ENCODE measurements at regions not wholly inside any gene's neighbourhood (a gene's known extent, or its start where the extent isn't known, plus 50 kb on each side); places are given as distances from the start of the nearest gene placed in this dataset.
"Not testable (repeated sequence)": the region's sequence is repeated elsewhere in the genome, so short reads cannot be mapped to it uniquely, and the experiment has no call there.

- in situ Hi-C loops (cut with HindIII; ENCODE audit: low sequenced_read_pairs): no loop called here
Measured at GRCh38 chr18:41642756-41643155, 312.3 kb upstream of the PIK3C3 start.

DNA sequence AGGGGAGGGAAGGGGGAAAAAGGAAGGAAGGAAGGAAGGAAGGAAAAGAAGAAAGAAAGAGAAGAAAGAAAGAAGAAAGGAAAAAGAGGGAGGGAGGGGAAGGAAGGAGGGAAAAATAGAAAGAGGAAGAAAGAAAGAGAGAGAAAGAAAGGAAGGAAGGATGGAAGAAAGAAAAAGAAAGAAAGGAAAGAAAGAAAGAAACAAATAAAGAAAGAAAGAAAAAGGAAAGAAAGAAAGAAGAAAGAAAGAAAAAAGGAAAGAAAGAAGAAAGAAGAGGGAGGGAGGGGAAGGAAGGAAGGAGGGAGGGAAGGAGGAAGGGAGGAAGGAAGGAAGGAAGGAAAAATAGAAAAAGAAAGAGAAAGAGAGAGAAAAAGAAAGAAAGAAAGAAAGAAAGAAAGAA lies 315.8 kb upstream of the PIK3C3 start:
- in situ Hi-C loops (cut with HindIII; ENCODE audit: low sequenced_read_pairs): no loop called here

GRCh38 chr18:41631723-41632285 lies 323.2 kb upstream of the PIK3C3 start:
- in situ Hi-C loops (cut with HindIII; ENCODE audit: low sequenced_read_pairs): not testable (repeated sequence)

GRCh38 chr18:41630232-41630886 lies 324.7 kb upstream of the PIK3C3 start:
- in situ Hi-C loops (cut with HindIII; ENCODE audit: low sequenced_read_pairs): no loop called here

GRCh38 chr18:41624460-41624859 lies 330.6 kb upstream of the PIK3C3 start:
- in situ Hi-C loops (cut with HindIII; ENCODE audit: low sequenced_read_pairs): no loop called here

DNA sequence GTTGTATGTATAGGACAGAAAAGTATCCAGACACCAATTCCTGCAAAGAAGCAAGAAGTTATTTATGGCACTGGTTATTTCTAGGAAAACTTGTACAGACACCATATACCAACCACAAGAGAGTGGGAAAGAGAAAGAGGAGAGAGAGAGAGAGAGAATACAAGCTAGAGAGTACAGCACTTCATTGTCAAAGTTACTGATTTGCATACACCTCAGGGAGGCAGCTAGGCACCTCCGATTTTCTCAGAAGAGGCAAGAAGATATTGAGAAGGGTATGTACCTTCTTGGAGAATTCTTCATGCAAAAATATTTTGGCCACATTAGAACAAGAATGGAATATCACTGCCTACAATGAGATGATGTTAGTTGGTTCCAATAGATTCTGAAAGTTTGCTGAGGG lies 333.9 kb upstream of the PIK3C3 start:
- in situ Hi-C loops (cut with HindIII; ENCODE audit: low sequenced_read_pairs): no loop called here

DNA sequence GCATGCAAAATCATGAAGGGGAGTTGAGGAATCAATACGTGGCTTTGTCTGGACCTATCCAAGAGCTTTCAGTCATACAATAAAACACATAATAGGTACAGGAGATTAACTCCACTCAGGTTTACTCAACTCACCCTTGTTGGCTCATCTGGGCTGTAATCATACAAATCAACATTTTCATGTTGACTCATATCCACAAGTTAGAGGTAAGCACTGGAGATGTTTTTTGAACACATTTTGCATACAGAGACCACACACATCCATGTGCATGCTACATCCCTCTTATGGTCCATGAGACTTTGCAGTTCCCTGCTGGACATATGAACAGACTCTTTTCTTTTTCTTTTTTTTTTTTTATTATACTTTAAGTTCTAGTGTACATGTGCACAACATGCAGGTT lies 336.9 kb upstream of the PIK3C3 start:
- in situ Hi-C loops (cut with HindIII; ENCODE audit: low sequenced_read_pairs): no loop called here

- in situ Hi-C loops (cut with HindIII; ENCODE audit: low sequenced_read_pairs): no loop called here
Measured at GRCh38 chr18:41617647-41618046, 337.4 kb upstream of the PIK3C3 start.

DNA sequence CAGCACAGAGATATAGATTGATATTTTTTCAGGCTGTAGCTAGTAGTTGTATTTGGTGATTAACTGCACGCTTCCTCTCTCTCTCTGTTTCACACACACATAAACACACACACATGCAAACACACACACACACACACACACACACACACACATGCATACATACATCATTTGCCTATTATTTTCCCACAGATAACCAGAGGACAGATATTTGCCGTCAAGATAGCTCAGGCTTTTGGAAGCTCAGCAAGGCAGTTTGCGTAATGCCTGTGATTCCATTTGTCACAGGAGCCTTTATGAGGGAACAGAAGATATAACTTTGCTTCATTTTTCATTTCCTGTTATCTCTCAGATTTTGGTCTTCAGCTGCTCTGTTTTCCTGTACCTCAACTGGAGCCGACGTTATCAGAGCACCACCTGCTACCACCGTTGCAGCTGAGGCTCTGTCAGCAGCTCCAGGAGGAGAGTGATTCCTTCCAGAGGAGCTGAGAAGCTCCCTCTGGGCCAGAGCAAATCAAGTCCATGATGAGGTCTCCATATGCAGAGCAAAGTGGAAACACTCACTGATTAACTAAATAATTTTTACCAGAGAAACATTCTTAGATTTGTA lies 341.9 kb upstream of the PIK3C3 start:
- in situ Hi-C loops (cut with HindIII; ENCODE audit: low sequenced_read_pairs): no loop called here

DNA sequence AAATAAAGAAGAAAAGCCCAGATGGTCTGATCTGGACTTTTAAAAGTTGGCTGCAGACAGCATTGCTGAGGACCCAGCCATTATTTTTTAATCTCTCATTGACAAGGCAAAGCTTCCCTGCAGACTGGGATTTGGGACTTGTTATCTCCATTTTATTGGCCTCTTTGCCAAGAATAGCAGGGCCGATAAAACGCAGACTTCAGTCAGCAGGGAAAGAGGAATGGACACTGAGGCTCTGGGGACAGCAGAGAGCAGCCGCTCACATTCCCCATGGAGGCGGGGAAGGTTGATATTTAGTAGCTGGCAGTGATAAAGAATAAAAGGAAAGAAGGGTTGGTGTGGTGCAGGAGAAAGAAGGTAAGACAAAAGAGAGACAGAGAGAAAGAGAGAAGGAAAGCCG lies 350.1 kb upstream of the PIK3C3 start:
- in situ Hi-C loops (cut with HindIII; ENCODE audit: low sequenced_read_pairs): no loop called here

GRCh38 chr18:41602034-41602433 lies 353.0 kb upstream of the PIK3C3 start:
- in situ Hi-C loops (cut with HindIII; ENCODE audit: low sequenced_read_pairs): no loop called here

- in situ Hi-C loops (cut with HindIII; ENCODE audit: low sequenced_read_pairs): no loop called here
Measured at GRCh38 chr18:41600693-41601391, 354.2 kb upstream of the PIK3C3 start.

- in situ Hi-C loops (cut with HindIII; ENCODE audit: low sequenced_read_pairs): no loop called here
Measured at GRCh38 chr18:41599466-41599865, 355.6 kb upstream of the PIK3C3 start.

GRCh38 chr18:41594582-41594981 lies 360.5 kb upstream of the PIK3C3 start:
- in situ Hi-C loops (cut with HindIII; ENCODE audit: low sequenced_read_pairs): loop anchor here (5.0 kb wide), 1 partner anchor 73 kb away; no protein-coding TSS in a partner anchor

DNA sequence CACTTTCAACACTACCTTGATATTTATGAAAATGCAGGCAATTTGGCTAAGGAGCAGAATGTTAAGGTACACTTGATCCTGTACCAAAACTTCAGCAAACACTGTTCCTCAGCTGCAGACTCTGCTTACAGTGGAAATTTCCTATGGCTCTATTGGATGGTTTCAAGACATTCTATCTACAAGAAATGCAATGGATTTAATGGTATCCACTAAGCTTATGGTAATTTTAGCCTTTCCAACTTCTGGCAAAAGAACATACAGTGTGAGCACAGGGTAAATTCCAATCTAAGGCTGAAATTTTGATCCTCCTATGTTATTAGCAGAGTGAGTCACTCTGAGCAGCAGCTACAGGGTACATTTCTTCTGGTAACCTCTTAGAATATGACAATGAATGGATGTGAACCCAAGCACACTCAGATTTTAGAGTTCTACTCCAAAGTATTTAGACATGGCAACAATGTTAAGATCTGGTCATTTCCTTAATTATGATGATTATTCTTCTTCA lies 361.8 kb upstream of the PIK3C3 start:
- in situ Hi-C loops (cut with HindIII; ENCODE audit: low sequenced_read_pairs): loop anchor here (5.0 kb wide), 1 partner anchor 74 kb away; no protein-coding TSS in a partner anchor

DNA sequence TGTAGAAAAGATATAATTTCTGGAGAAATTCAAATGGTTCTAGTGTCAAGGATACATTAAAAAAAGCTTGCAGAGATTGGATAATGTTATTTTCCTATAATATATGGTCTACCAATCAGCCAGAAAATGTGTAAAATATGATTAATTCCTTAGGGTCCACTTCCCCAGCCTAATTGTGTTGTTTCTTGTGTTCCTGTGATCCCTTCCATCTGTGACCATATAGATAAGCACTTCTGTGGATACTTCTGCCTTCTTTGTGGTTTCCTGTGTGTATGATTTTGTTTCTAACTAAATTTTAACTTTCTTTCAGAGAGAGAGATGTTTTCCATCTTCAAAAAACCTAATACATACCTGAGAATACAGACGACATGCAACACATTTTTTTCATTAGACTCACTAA lies 367.1 kb upstream of the PIK3C3 start:
- in situ Hi-C loops (cut with HindIII; ENCODE audit: low sequenced_read_pairs): no loop called here

GRCh38 chr18:41585512-41585911 lies 369.5 kb upstream of the PIK3C3 start:
- in situ Hi-C loops (cut with HindIII; ENCODE audit: low sequenced_read_pairs): no loop called here

GRCh38 chr18:41579185-41579584 lies 375.8 kb upstream of the PIK3C3 start:
- in situ Hi-C loops (cut with HindIII; ENCODE audit: low sequenced_read_pairs): no loop called here

GRCh38 chr18:41577529-41577928 lies 377.5 kb upstream of the PIK3C3 start:
- in situ Hi-C loops (cut with HindIII; ENCODE audit: low sequenced_read_pairs): no loop called here

DNA sequence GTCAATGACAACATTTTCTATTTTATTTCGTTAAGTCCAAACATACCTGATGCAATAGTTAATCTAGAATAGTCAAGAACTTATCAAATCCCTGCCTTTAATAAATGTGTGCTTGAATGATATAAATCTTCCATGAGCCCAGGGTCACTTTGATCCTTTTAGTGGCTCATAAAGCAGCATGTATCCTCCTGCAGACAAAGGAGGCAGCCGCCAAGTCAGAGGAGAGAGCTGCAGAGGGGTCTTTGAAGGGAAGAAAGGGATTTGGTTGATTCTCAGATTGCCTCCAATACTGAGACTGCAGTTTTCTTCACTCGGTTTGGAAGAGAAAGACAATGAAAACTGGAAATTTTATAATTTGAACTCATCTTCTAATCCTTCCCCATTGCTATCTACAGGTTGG lies 378.4 kb upstream of the PIK3C3 start:
- in situ Hi-C loops (cut with HindIII; ENCODE audit: low sequenced_read_pairs): no loop called here

- in situ Hi-C loops (cut with HindIII; ENCODE audit: low sequenced_read_pairs): no loop called here
Measured at GRCh38 chr18:41569867-41570266, 385.2 kb upstream of the PIK3C3 start.

DNA sequence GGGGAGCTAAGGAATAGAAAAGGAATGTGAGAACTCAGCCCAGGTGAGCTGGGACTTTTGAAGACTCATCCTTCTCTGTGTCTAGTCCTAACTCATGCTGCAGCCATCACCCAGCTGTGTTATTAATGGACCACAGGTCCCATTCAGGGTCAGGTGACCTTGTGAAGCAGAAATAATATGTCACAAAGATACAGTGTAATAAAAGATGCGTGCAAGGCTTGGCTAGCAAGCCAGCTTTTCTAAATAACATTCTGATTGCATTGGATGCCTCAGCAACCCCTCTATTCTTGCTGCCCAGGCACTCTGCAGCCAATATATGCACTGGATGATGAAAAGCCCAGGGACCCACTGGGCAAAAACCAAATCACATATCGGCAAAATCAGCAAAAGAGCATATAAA lies 393.1 kb upstream of the PIK3C3 start:
- in situ Hi-C loops (cut with HindIII; ENCODE audit: low sequenced_read_pairs): no loop called here

All from DLD1 (cell line).